ENCODE measurements at regions not wholly inside any gene's neighbourhood (a gene's known extent, or its start where the extent isn't known, plus 50 kb on each side); places are given as distances from the start of the nearest gene placed in this dataset.

DNA sequence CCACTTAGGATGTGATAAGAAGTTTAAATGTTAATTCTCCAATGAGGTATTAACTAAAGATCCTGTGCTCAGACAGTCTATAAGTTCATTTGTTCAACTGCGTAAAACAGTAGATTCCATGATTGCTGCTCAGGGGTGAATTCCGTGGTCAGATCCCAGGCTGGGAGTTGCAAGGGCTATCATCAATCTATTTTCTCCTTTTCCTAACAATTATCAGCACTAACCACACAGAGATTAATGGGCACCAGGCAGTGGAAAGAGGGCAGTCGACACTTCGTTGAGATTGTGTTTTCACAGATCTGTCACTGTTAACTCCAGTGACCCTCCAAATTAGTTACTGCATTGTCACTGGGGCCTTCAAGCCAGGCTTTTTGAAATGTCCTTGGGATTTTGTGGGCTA lies 154.1 kb upstream of the SPRED2 start:
- TF ChIP-seq, protein P1, sequence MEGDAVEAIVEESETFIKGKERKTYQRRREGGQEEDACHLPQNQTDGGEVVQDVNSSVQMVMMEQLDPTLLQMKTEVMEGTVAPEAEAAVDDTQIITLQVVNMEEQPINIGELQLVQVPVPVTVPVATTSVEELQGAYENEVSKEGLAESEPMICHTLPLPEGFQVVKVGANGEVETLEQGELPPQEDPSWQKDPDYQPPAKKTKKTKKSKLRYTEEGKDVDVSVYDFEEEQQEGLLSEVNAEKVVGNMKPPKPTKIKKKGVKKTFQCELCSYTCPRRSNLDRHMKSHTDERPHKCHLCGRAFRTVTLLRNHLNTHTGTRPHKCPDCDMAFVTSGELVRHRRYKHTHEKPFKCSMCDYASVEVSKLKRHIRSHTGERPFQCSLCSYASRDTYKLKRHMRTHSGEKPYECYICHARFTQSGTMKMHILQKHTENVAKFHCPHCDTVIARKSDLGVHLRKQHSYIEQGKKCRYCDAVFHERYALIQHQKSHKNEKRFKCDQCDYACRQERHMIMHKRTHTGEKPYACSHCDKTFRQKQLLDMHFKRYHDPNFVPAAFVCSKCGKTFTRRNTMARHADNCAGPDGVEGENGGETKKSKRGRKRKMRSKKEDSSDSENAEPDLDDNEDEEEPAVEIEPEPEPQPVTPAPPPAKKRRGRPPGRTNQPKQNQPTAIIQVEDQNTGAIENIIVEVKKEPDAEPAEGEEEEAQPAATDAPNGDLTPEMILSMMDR (IDR thresholded peaks at IDR 0.05; ENCODE audit: control insufficient read depth, insufficient read depth, low read depth, low read length, missing control alignments) = no peak
- no peak for DNase-seq (ENCODE audit: low read depth)
- H3K4me3 ChIP-seq (ENCODE audit: control insufficient read depth, low read depth, low read length) = no peak overlapping the region

DNA sequence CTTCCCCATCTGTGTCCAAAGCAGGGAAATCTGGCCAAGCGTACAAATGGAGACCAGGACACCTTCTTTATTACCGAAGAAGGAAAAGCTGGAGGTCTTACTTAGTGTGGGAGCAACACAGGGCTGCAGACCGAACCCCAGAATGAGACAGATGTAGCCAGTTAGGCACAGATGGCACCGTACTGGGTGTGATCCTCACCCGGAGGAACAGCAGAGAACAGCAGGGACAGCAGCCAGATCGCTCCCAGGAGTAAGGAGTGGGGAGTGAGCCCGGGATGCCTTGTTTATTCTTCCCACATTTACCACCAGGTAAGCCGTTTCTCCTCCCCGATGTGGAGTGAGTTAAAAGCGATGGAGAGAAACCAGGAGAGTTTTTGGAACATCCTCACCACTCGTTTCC lies 150.7 kb upstream of the SPRED2 start:
- DNase-seq (ENCODE audit: low read depth) = no peak
- TF ChIP-seq, protein P1 (IDR thresholded peaks at IDR 0.05; ENCODE audit: control insufficient read depth, insufficient read depth, low read depth, low read length, missing control alignments) = no peak
- no peak overlapping the region for H3K4me3 ChIP-seq (ENCODE audit: control insufficient read depth, low read depth, low read length)

DNA sequence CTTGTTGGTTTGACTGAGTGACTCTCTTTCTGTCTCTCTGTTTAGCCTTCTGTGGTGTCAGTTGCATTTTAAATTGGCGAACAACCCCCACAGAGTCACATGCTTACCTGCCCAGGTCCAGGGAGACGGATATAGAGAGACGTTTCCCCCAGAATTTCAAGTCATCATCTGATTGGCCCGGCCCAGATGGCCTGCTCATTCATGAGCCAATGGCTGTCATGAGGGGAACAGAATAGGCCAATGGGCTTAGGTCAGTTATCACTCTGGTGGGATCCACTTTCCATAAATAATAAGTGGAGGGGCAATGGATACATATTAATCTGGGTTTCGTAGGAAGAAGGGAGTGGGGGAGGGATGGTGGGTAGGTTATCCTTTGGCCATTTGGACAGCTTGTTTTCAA lies 150.0 kb upstream of the SPRED2 start:
- no peak for DNase-seq (ENCODE audit: low read depth)
- no peak overlapping the region for H3K4me3 ChIP-seq (ENCODE audit: control insufficient read depth, low read depth, low read length)
- TF ChIP-seq, protein P1 (IDR thresholded peaks at IDR 0.05; ENCODE audit: control insufficient read depth, insufficient read depth, low read depth, low read length, missing control alignments) = no peak

DNA sequence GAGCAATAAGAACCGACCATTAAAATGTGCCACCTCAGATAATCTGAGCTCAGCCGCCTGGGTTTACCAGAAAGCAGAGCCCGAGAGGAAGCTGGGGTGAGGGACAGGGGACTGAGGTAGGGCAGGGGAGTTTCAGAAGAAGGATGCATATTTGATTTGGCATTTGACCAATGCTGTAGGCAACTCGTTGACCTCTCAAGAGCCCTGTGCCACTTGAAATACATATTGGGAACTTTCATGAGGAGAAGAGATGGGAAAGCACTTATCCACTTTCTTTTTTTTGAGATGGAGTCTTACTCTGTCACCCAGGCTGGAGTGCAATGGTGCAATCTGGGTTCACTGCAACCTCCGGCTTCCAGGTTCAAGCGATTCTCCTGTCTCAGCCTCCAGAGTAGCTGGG lies 148.4 kb upstream of the SPRED2 start:
- TF ChIP-seq, protein P1 (IDR thresholded peaks at IDR 0.05; ENCODE audit: control insufficient read depth, insufficient read depth, low read depth, low read length, missing control alignments) = no peak
- DNase-seq (ENCODE audit: low read depth) = no peak
- no peak overlapping the region for H3K4me3 ChIP-seq (ENCODE audit: control insufficient read depth, low read depth, low read length)

DNA sequence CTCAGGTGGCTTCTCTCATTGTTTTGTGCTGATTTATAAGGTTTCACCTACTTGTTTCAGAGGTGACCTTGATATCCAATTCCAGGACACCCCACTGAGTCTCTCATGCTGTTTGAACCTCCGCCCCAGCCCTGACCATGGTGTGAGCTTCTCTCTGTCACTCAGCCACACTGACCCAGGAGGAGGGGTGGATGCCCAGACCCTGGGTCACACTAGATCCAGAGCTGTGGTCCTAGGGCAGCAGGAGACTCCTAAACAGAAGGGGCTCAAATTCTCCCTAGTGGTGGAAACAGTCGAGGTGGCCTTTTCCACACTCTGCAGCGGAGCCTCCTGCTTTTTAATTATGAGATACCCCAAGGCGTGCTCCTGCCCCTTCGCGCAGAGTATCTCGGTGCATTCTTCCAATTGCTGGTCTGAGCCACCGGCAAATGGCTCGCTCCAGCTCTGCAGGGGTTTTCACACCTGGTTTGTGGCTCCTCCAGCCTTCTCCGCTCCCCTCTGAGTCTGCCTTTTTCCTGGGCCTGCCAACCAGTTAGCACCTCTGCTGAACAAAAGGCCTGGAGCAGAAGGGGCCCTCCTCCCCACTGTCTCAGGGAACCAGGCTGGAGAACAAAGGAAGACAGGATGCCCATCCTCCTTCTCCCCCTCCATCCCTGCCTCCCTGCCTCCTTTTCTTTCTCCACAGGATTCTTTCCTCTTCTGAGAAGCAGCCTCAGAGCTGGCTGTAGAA lies 147.3 kb upstream of the SPRED2 start:
- no peak overlapping the region for H3K4me3 ChIP-seq (ENCODE audit: control insufficient read depth, low read depth, low read length)
- DNase-seq (ENCODE audit: low read depth) = no peak
- TF ChIP-seq, protein P1 (IDR thresholded peaks at IDR 0.05; ENCODE audit: control insufficient read depth, insufficient read depth, low read depth, low read length, missing control alignments) = no peak

DNA sequence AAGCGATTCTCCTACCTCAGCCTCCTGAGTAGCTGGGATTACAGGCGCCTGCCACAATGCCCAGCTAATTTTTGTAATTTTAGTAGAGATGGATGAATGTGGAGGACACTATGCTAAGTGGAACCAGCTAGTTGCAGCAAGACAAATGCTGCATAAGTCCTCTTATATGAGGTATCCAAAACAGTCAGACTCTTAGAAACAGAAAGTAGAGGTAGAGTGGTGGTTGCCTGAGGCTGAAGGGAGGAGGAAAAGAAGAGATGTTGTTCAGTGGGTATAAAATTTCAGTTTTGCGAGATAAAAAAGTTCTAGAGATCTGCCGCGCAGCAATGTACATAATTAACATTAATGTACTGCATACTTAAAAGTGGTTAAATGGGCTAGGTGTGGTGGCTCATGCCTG lies 145.3 kb upstream of the SPRED2 start:
- DNase-seq (ENCODE audit: low read depth) = no peak
- no peak overlapping the region for H3K4me3 ChIP-seq (ENCODE audit: control insufficient read depth, low read depth, low read length)
- TF ChIP-seq, protein P1 (IDR thresholded peaks at IDR 0.05; ENCODE audit: control insufficient read depth, insufficient read depth, low read depth, low read length, missing control alignments) = no peak
